HTR-8/SVneo (cell line): ENCODE measurements at regions not wholly inside any gene's neighbourhood (a gene's known extent, or its start where the extent isn't known, plus 50 kb on each side); places are given as distances from the start of the nearest gene placed in this dataset.
A peak's percentile ranks its signal among the peaks of the same experiment; 100 is the strongest.

Source experiments
- DNase-seq: peaks from one replicate; pipeline ENCODE4 v3.0.0; 2011; ENCODE audit warnings: low spot score, mixed read lengths; ENCODE audit not compliant: insufficient read length
- FAIRE-seq: peaks from 2 replicates; lab custom pipeline; 2011; peaks lifted over from hg19 to GRCh38; lab: Jason Lieb, UNC

GRCh38 chr2:126771501-126772195, 115.7 kb downstream of the GYPC start:
- DNase-seq = no peak
- no peak for FAIRE-seq

GRCh38 chr2:126774290-126774689, 118.3 kb downstream of the GYPC start:
- DNase-seq (no peak), FAIRE-seq (peak; percentile 49)

- no peak for DNase-seq
These were observed 118.8 kb downstream of the GYPC start for GRCh38 chr2:126774761-126775160.

GRCh38 chr2:126775300-126775985, 119.5 kb downstream of the GYPC start:
- no peak for FAIRE-seq
- DNase-seq = no peak

More at GRCh38 chr2:126774761-126775160, 118.8 kb downstream of the GYPC start:
- FAIRE-seq = no peak

GRCh38 chr2:126776255-126776654, 120.3 kb downstream of the GYPC start:
- DNase-seq = no peak
- FAIRE-seq = no peak

- FAIRE-seq = peak; percentile 87
- peak; percentile 70 for DNase-seq
These were observed 121.0 kb downstream of the GYPC start for GRCh38 chr2:126776692-126777619.

GRCh38 chr2:126777620-126777978, 121.1 kb upstream of the TEX51 start:
- DNase-seq = no peak
- FAIRE-seq = no peak

GRCh38 chr2:126778561-126779501, 119.9 kb upstream of the TEX51 start:
- FAIRE-seq (no peak), DNase-seq (no peak)

GRCh38 chr2:126781206-126781605, 117.5 kb upstream of the TEX51 start:
- no peak for DNase-seq
- FAIRE-seq = no peak

GRCh38 chr2:126781806-126782205, 116.9 kb upstream of the TEX51 start:
- DNase-seq = no peak
- FAIRE-seq = no peak

- FAIRE-seq = no peak
These were observed 116.0 kb upstream of the TEX51 start for GRCh38 chr2:126782648-126783047.

GRCh38 chr2:126783341-126783740, 115.3 kb upstream of the TEX51 start:
- no peak for DNase-seq
- FAIRE-seq = no peak

More at GRCh38 chr2:126782648-126783047, 116.0 kb upstream of the TEX51 start:
- no peak for DNase-seq

GRCh38 chr2:126784045-126784444, 114.6 kb upstream of the TEX51 start:
- FAIRE-seq = no peak
- DNase-seq = no peak

- no peak for FAIRE-seq
- DNase-seq = no peak
These were observed 114.1 kb upstream of the TEX51 start for GRCh38 chr2:126784621-126785020.

- DNase-seq (no peak), FAIRE-seq (no peak)
These were observed 113.5 kb upstream of the TEX51 start for GRCh38 chr2:126785236-126785635.

- DNase-seq (no peak), FAIRE-seq (no peak)
These were observed 112.8 kb upstream of the TEX51 start for GRCh38 chr2:126785862-126786261.

GRCh38 chr2:126786765-126787164, 111.9 kb upstream of the TEX51 start:
- no peak for DNase-seq
- FAIRE-seq = no peak

- FAIRE-seq (no peak), DNase-seq (no peak)
These were observed 111.4 kb upstream of the TEX51 start for GRCh38 chr2:126787289-126787688.

- no peak for FAIRE-seq
- no peak for DNase-seq
These were observed 110.6 kb upstream of the TEX51 start for GRCh38 chr2:126788113-126788512.

GRCh38 chr2:126788652-126789051, 110.0 kb upstream of the TEX51 start:
- DNase-seq (no peak), FAIRE-seq (no peak)
